IPS DF 4.7 (cell line): ENCODE measurements at regions not wholly inside any gene's neighbourhood (a gene's known extent, or its start where the extent isn't known, plus 50 kb on each side); places are given as distances from the start of the nearest gene placed in this dataset.

Source experiments
- DNase-seq: peaks from one replicate; pipeline ENCODE4 v3.0.0-alpha.2; 2013; ENCODE audit warnings: low spot score; ENCODE audit errors: extremely low read depth

- DNase-seq = no peak
Observed at GRCh38 chrX:109928596-109929335, 74.1 kb upstream of the TMEM164 start.

- DNase-seq = no peak
Observed at GRCh38 chrX:109931677-109932076, 71.2 kb upstream of the TMEM164 start.

- no peak for DNase-seq
Observed at GRCh38 chrX:109934434-109934833, 68.5 kb upstream of the TMEM164 start.

- no peak for DNase-seq
Observed at GRCh38 chrX:109934935-109935334, 68.0 kb upstream of the TMEM164 start.

- no peak for DNase-seq
Observed at GRCh38 chrX:109936114-109936513, 66.8 kb upstream of the TMEM164 start.

- no peak for DNase-seq
Observed at GRCh38 chrX:109936598-109936997, 66.3 kb upstream of the TMEM164 start.

GRCh38 chrX:109939498-109939897, 63.4 kb upstream of the TMEM164 start:
- no peak for DNase-seq

GRCh38 chrX:109940411-109940810, 62.5 kb upstream of the TMEM164 start:
- DNase-seq = no peak

- DNase-seq = no peak
Observed at GRCh38 chrX:109943092-109943739, 59.7 kb upstream of the TMEM164 start.

GRCh38 chrX:109943740-109944092, 59.2 kb upstream of the TMEM164 start:
- no peak for DNase-seq

- DNase-seq = no peak
Observed at GRCh38 chrX:109952050-109952449, 50.9 kb upstream of the TMEM164 start.

- no peak for DNase-seq
Observed at GRCh38 chrX:109952985-109953905, 49.7 kb upstream of the TMEM164 start.
